ENCODE measurements at regions not wholly inside any gene's neighbourhood (a gene's known extent, or its start where the extent isn't known, plus 50 kb on each side); places are given as distances from the start of the nearest gene placed in this dataset.
A peak's percentile ranks its signal among the peaks of the same experiment; 100 is the strongest.

DNA sequence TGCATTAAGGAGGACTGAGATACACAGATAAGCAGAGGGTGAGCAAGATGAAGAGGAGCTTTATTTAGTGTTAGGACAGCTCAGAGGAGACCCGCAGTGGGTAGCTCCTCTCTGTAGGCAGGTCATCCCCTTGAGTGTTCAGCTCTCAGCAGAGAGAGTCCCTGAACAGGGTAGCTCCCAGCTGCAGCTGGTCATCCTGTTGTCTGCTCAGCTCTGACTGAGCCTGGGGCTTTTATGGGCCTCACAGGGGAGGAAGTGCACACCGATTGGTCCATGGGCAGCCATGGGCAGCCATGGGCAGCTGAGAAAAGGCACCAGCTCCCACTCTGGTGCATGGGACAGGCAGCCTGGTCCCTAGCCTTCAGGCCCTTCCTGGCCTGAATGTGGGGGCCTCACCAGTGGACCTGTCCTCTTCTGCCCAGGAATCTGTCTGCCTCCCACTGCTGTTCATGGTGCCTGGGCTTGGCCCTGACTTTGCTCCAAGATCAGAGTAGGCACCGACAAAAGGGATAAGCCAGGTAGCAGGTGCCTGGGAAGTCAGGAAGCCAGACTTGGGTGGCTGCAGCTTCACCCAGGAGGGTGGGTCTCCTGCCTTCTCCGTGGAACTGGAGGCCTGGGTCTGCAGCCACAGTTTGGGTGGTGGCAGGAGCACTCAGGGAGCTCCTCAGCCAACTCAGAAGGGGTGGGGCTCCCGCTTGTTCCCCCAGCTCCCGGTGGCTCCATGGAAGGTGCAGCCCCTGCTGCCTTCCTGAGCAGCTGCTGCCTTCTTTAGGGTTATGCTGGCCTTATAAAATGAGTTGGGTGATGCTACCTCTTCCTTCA, 54.7 kb downstream of the MYEOV start:
- no peak overlapping the region for H3K27ac ChIP-seq
- no peaks in the 10 kb centered on the region for H3K36me3 ChIP-seq
- DNase-seq (ENCODE audit: low spot score) = peak; percentile 26
- no peak overlapping the region for H3K4me3 ChIP-seq
- TF ChIP-seq, protein P1, sequence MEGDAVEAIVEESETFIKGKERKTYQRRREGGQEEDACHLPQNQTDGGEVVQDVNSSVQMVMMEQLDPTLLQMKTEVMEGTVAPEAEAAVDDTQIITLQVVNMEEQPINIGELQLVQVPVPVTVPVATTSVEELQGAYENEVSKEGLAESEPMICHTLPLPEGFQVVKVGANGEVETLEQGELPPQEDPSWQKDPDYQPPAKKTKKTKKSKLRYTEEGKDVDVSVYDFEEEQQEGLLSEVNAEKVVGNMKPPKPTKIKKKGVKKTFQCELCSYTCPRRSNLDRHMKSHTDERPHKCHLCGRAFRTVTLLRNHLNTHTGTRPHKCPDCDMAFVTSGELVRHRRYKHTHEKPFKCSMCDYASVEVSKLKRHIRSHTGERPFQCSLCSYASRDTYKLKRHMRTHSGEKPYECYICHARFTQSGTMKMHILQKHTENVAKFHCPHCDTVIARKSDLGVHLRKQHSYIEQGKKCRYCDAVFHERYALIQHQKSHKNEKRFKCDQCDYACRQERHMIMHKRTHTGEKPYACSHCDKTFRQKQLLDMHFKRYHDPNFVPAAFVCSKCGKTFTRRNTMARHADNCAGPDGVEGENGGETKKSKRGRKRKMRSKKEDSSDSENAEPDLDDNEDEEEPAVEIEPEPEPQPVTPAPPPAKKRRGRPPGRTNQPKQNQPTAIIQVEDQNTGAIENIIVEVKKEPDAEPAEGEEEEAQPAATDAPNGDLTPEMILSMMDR (IDR thresholded peaks at IDR 0.05) = no peak
- H3K27me3 ChIP-seq = no peaks in the 10 kb centered on the region
- no peaks in the 10 kb centered on the region for H3K9me3 ChIP-seq
- H3K4me1 ChIP-seq = no peaks in the 10 kb centered on the region

DNA sequence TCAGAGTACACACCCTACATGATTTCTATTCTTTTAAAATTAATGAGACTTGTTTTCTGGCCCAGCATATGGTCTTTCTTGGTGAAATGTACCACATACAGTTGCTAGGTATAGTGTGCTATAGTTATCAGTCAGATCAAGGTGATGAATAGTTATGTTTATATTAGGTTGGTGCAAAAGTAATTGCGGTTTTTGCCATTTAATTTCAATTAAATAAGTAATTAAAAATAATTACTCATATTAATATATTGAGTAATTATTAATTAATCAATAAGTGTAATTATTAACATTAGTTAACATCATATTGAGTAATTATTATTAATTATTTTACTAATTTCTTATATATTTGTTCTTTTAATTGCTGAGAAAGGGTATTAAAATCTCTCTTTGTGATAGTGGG, 56.1 kb downstream of the MYEOV start:
- Histone ChIP-seq H3K4me3 (no peak overlapping the region), H3K27me3 (no peaks in the 10 kb centered on the region), H3K9me3 (no peaks in the 10 kb centered on the region), H3K4me1 (no peaks in the 10 kb centered on the region), H3K27ac (no peak overlapping the region), H3K36me3 (no peaks in the 10 kb centered on the region)
- TF ChIP-seq, protein P1 (IDR thresholded peaks at IDR 0.05) = no peak
- no peak for DNase-seq (ENCODE audit: low spot score)

DNA sequence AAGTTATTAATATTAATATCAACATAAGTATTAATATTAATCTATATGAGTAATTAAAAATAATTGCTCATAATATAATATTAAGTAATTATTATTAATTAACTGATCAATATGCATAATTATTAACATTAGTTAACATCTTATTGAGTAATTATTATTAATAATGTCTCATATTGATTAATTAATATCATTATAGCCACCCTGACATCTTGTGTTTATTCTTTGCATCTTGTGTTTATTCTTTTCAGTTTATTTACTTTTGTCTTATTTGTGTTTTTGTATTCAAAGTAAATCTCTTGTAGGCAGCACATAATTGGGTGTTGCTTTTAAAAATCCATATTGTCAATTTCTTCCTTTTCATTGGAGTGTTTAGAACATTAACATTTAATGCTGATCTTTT, 56.6 kb downstream of the MYEOV start:
- TF ChIP-seq, protein P1 (IDR thresholded peaks at IDR 0.05) = no peak
- Histone ChIP-seq H3K27ac (no peak overlapping the region), H3K9me3 (no peaks in the 10 kb centered on the region), H3K36me3 (no peaks in the 10 kb centered on the region), H3K4me3 (no peak overlapping the region), H3K4me1 (no peaks in the 10 kb centered on the region), H3K27me3 (no peaks in the 10 kb centered on the region)
- no peak for DNase-seq (ENCODE audit: low spot score)

DNA sequence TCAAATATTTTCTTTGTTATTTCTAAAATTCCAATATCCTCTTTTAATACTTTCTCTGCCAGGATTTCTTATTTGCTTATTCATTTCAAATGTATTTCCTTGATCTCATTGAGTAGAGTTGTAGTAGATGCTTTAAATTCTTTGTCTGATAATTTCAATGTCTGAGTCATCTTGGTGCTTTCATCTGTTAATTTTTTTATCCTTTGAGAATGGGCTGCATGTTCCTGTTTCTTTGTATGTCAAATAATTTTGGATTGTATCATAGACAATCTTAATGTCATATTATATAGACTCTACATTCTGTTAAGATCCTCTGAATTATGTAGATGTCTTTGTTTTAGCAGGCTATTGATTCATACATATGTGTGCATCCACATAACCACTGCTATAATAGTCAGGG, 57.5 kb downstream of the MYEOV start:
- no peak for DNase-seq (ENCODE audit: low spot score)
- Histone ChIP-seq H3K36me3 (no peaks in the 10 kb centered on the region), H3K4me1 (no peaks in the 10 kb centered on the region), H3K27ac (no peak overlapping the region), H3K9me3 (no peaks in the 10 kb centered on the region), H3K27me3 (no peaks in the 10 kb centered on the region), H3K4me3 (no peak overlapping the region)
- TF ChIP-seq, protein P1 (IDR thresholded peaks at IDR 0.05) = no peak

DNA sequence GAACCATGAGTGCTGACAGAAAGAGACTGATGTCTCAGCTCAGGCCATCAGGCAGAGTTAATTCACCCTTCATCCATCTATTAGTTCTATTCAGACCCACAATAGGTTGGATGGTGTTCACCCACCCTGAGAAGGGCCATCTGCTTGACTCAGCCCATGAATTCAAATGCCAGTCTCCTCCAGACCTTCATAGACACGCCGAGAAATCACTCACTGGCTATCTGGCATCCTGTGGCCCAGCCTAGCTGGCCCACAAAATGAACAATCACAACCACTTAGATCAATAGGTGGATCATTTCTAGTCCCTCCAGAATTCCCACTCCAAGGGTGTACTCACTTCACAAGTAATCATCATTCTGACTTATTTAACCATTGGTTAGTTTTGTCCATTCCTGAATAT, 58.2 kb downstream of the MYEOV start:
- Histone ChIP-seq H3K36me3 (no peaks in the 10 kb centered on the region), H3K4me3 (no peak overlapping the region), H3K4me1 (no peaks in the 10 kb centered on the region), H3K27ac (no peak overlapping the region), H3K27me3 (no peaks in the 10 kb centered on the region), H3K9me3 (no peaks in the 10 kb centered on the region)
- peak; percentile 18 for DNase-seq (ENCODE audit: low spot score)
- TF ChIP-seq, protein P1 (IDR thresholded peaks at IDR 0.05) = no peak

All from right atrium auricular region (tissue), 2 donors.